ENCODE measurements at regions not wholly inside any gene's neighbourhood (a gene's known extent, or its start where the extent isn't known, plus 50 kb on each side); places are given as distances from the start of the nearest gene placed in this dataset.

DNA sequence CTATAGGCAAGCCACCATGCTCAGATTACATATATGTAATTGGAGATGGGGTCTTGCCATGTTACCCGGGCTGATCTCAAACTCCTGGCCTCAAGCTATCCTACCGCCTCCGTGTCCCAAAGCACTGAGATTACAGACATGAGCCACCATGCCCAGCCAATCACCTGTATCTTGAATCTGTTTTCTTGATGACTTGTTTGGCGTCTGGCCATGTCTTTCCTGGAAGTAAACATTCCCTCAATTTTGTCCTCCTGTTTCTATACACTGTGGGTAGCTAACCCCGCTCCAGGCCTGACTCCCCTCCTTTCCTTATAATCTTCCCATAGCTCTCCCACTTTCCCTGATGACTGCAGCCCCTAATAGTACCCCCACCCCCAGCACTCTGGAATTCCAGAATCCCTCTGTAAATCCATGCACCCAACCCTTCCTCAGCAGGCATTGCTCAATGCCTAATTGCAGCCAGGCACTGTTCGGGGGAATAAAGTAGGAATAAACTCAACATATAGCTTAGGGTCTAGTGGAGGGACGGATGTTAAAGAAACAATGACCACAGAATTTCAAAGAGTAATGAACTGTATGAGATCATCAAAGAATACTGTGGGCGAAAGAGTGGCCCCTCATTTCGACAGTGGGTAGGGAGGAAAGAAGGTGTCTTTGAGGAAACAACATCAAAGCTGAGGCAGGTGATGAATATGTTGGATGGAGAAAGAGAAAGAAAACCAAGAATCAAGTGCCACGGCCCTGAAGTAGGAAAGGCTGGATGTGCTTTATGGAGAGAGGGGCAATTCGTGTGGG lies 161.5 kb downstream of the ADSS2 start:
- DNase-seq (ENCODE audit: low read depth): peak; percentile 9
- TF ChIP-seq, protein P1, sequence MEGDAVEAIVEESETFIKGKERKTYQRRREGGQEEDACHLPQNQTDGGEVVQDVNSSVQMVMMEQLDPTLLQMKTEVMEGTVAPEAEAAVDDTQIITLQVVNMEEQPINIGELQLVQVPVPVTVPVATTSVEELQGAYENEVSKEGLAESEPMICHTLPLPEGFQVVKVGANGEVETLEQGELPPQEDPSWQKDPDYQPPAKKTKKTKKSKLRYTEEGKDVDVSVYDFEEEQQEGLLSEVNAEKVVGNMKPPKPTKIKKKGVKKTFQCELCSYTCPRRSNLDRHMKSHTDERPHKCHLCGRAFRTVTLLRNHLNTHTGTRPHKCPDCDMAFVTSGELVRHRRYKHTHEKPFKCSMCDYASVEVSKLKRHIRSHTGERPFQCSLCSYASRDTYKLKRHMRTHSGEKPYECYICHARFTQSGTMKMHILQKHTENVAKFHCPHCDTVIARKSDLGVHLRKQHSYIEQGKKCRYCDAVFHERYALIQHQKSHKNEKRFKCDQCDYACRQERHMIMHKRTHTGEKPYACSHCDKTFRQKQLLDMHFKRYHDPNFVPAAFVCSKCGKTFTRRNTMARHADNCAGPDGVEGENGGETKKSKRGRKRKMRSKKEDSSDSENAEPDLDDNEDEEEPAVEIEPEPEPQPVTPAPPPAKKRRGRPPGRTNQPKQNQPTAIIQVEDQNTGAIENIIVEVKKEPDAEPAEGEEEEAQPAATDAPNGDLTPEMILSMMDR (conservative IDR thresholded peaks at IDR 0.05; ENCODE audit: control insufficient read depth, insufficient read depth, low read depth, low read length): no peak
- H3K4me3 ChIP-seq (ENCODE audit: control insufficient read depth, low read depth, low read length): no peak overlapping the region

DNA sequence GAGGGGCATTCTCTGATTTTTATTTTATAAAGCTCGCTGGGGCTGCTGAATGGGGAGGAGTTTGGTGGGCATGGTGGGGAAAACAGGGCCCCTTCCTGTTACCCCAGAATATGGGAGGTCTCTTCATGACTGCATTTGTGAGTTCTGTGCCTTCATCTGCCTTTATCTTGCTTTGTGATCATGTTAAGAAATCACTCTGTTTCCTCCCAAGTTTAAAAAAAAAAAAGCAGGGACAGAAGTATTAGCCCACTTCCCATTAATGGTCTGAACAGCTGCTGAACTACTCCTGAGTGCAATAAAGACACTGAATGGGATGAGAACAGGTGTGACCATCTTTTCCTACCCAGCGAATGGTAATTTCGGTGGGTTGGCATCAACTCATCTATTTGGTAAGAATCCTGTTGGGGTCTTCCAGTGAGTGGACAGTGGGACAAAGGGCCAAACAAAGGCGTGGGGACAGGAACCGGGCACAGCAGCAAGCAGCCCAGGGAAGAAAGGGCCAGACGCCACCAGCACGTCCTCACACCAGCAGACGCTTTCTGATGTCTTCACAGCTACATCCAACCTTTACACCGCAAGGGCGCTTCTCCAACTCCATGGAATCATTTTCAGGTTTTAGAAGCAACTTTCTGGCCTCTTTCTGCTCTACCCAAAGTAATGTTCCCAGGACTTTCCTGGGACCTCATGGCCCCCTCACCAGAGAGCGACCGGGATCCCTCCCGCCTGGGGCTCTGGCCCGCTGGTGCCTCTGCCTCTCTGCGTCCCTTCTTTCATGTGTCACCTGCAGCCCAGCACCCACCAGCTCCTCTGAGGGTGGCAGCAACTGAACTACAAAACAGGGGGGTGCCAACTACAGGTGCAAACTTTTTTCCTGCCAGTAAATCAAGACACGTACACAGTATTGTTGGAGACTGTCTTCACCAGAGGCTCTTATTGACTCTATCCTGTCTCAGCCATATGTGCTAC lies 160.2 kb downstream of the ADSS2 start:
- H3K4me3 ChIP-seq (ENCODE audit: control insufficient read depth, low read depth, low read length): no peak overlapping the region
- DNase-seq (ENCODE audit: low read depth): no peak
- TF ChIP-seq, protein P1 (conservative IDR thresholded peaks at IDR 0.05; ENCODE audit: control insufficient read depth, insufficient read depth, low read depth, low read length): no peak

DNA sequence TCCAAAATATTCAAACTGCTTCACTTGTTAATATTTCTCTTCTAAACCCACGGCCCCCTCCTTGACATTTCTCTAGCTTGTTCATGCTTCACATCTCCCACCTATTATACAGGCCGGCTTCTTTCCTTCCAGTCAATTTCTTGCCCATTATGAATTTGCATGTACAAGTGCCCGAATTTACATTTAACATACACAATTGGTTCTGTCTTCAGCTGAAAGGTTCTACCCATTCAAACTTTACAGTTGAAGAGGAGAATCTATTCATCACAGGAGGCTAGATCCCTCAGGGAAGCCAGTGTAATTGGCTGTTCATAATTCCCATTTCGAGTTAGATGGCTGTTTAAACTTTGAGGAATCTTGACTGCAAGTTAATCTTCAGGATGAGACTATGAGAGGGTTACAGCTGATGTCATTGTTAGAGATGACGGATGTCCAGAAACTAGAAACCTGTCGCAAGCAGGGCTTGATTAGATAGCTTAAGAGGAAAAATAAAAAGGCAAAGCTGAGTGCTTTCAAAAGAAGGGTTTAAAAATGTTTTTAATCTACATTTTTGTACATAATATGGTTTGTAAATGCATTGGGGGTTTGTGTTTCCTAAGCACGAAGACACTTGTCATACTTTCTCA lies 157.0 kb downstream of the ADSS2 start:
- DNase-seq (ENCODE audit: low read depth): no peak
- TF ChIP-seq, protein P1 (conservative IDR thresholded peaks at IDR 0.05; ENCODE audit: control insufficient read depth, insufficient read depth, low read depth, low read length): no peak
- no peak overlapping the region for H3K4me3 ChIP-seq (ENCODE audit: control insufficient read depth, low read depth, low read length)

DNA sequence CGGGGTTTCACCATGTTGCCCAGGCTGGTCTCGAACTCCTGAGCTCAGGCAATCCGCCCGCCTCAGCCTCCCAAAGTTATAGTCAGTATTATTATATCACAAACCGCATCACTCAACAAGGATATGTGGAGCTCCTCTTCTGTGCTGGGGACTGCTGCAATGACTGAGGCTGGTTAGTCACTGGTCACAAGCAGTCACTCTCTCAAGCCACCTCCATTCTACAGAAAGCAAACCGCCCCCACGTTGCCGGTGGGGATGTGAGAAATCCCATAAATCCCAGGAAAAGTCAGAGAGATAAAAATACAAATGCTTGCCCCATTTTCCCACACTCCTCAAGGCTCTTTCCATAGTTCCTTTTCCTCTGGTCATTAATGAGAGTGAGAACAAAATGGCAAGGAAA lies 155.7 kb downstream of the ADSS2 start:
- TF ChIP-seq, protein P1 (conservative IDR thresholded peaks at IDR 0.05; ENCODE audit: control insufficient read depth, insufficient read depth, low read depth, low read length): no peak
- H3K4me3 ChIP-seq (ENCODE audit: control insufficient read depth, low read depth, low read length): no peak overlapping the region
- no peak for DNase-seq (ENCODE audit: low read depth)

DNA sequence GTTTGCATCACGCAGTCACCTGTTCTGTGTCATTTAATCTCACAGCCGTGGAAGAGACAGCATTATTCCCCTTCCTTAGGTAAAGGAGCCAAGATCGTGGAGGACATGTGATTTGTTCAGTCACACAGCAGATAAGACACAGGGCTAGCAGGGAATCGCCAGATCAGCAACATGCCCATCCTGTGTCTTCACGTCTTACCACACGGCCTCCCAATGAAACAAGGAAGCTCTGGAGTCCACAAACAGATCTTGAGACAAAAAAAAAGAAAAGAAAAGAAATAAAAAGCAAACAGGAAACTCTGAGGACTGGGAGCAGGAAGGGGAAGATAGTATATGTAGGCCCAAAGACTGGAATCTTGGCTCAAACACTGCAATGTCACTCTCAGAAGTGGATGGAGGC lies 155.3 kb downstream of the ADSS2 start:
- TF ChIP-seq, protein P1 (conservative IDR thresholded peaks at IDR 0.05; ENCODE audit: control insufficient read depth, insufficient read depth, low read depth, low read length): no peak
- no peak for DNase-seq (ENCODE audit: low read depth)
- no peak overlapping the region for H3K4me3 ChIP-seq (ENCODE audit: control insufficient read depth, low read depth, low read length)

DNA sequence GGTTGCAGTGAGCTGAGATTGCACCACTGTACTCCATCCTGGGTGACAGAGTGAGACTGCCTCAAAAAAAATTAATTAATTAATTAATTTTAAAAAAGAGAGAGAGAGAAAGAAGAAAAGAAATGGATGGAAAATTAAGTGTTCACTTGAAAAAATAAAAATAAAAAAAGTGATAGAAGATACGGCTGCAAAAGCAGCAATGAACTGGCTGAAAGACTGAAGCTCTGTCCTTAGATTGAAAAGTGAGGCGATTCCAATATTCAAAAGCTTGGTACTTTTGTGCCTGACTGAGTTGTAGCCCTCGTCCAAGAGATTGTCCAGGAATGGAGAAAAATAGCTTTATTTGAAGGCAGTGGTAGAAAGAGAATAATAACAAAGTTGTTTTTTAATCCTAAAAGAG lies 154.6 kb downstream of the ADSS2 start:
- TF ChIP-seq, protein P1 (conservative IDR thresholded peaks at IDR 0.05; ENCODE audit: control insufficient read depth, insufficient read depth, low read depth, low read length): no peak
- H3K4me3 ChIP-seq (ENCODE audit: control insufficient read depth, low read depth, low read length): no peak overlapping the region
- DNase-seq (ENCODE audit: low read depth): no peak

Data from fibroblast of mammary gland (primary cell).